Activated effector memory CD4-positive, alpha-beta T cell treated with Interleukin-2 at 50 U/mL for 16 hours (primary cell): ENCODE measurements at regions not wholly inside any gene's neighbourhood (a gene's known extent, or its start where the extent isn't known, plus 50 kb on each side); places are given as distances from the start of the nearest gene placed in this dataset.
"Not testable (repeated sequence)": the region's sequence is repeated elsewhere in the genome, so short reads cannot be mapped to it uniquely, and the experiment has no call there.

ENCODE experiments used
- DNase-seq: peaks from one replicate; pipeline ENCODE4 v3.0.0-alpha.2; 2020

DNA sequence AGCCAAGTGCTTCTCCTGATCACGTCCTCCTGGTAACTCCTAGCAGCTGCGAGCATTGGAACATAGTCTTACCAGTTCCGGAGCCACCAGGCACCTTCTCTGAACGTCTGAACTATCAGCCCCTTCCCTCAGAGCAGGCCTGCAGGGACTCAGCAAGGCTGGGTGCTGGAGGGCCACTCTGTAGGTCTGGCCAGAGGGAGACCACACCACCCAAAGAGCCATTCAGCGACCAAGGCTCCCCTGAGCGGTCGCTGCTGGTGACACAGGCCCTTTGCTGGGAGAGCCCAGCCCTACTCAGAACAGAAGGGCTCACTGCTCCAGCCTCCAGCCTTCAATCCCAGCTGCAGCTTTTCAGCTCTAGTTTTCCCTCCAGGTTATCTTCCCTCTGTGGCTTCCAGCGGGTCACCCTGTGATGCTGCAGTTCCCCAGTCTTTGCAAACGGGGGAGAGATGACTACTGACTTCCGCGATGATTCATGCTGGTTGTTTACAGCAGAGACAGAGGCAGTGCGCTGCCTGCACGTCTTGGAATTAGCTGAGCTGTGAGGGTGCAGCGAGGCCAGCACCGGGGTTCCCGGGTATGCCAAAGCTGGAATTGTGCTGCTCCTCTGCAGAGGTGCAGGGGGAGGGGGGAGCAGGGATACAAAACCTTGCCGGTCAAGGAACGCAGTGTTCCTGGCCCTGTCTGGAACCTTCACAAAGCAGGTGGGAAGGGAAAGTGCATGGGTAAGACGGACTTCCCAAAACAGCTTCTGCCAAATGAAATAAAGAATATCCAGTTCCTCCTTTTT, 161.4 kb downstream of the LY86 start:
- DNase-seq, result no peak

GRCh38 chr6:6750594-6751265, 162.2 kb downstream of the LY86 start:
- DNase-seq, result no peak

DNA sequence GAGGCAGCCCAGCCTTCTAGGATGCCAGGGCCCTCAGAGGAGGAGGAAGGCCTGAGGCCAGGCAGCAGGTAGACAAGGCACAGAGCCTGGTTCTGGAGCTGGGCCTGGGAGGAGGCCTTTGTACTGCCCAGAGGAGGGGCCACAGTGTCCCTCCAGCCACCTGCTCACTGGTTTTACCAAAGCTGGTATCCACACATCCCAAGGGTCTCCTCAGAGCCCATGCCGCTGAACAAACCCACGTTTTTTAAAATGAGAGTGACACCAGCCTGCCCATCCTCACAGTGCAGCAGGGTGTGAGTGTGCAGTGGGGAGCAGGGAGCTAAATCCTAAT, 162.7 kb downstream of the LY86 start:
- DNase-seq, result no peak

- no peak for DNase-seq
Measured at GRCh38 chr6:6751619-6752023, 163.1 kb downstream of the LY86 start.

DNA sequence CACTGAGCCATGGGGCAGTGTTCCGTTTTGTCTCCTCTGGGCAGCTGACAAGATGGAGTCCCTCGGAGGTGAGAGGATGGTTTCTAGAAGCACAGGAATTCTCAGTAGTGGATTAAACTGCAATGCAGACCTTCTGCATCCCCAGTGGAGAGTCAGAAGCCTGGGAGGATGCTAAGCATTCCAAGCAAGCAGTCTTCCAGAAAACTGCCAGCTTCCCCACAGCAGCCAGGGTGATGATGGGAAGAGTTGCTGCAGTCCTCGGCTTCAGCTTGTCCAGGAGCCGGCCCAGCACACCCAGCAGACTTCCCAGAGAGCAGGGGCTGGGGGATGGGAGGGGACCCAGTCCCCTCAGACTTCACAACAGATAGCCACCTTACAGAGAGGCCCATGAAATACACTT, 163.6 kb downstream of the LY86 start:
- DNase-seq, result no peak

DNA sequence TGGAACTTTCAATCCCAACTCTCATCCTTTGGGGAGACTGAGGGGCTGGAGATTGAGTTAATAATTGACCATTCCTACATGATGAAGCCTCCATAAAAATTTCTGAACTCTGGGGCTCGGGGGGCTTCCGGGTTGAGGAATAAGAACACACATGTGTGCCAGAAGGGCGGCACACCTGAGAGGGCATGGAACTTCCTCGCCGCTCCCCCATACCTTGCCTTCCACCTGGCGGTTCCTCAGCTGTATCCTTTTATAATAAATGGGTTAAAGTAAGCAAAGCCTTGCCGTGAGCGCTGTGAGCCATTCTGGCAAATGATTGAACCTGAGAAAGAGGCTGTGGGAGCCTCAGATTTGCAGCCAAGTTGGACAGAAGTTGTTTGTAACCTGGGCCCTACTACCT, 164.8 kb downstream of the LY86 start:
- DNase-seq, result no peak

GRCh38 chr6:6756526-6756925, 168.0 kb downstream of the LY86 start:
- DNase-seq, result no peak

- DNase-seq, result no peak
Measured at GRCh38 chr6:6758546-6758914, 170.0 kb downstream of the LY86 start.

GRCh38 chr6:6758915-6759654, 170.6 kb downstream of the LY86 start:
- no peak for DNase-seq

DNA sequence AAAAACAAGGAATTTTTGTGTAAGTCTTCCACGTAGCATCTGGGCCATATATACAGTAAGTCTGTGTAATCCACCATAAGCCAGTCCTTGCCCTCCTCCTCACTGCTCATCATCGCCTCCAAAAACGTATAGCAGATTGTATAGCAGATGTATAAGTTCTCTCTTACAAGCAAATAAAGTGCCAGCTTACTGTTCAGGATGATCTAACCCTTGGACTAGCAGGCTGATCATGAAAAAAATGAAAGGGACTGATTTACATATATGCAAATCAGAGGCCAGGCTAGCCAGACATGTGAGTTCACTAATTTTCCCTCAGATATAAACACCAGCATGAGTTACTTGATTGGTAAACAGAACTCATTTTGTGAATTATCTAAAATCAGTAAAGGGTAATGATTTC, 171.5 kb downstream of the LY86 start:
- DNase-seq, result no peak

DNA sequence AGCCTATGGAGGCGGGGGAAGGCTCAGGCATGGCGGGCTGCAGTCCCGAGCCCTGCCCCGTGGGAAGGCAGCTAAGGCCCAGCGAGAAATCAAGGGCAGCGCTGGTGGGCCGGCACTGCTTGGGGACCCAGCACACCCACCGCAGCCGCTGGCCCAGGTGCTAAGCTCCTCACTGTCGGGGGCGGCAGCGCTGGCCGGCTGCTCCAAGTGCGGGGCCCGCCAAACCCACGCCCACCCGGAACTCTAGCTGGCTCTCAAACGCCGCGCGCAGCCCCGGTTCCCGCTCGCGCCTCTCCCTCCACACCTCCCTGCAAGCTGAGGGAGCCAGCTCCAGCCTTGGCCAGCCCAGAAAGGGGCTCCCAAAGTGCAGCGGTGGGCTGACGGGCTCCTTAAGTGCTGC, 174.0 kb downstream of the LY86 start:
- not testable (repeated sequence) for DNase-seq

DNA sequence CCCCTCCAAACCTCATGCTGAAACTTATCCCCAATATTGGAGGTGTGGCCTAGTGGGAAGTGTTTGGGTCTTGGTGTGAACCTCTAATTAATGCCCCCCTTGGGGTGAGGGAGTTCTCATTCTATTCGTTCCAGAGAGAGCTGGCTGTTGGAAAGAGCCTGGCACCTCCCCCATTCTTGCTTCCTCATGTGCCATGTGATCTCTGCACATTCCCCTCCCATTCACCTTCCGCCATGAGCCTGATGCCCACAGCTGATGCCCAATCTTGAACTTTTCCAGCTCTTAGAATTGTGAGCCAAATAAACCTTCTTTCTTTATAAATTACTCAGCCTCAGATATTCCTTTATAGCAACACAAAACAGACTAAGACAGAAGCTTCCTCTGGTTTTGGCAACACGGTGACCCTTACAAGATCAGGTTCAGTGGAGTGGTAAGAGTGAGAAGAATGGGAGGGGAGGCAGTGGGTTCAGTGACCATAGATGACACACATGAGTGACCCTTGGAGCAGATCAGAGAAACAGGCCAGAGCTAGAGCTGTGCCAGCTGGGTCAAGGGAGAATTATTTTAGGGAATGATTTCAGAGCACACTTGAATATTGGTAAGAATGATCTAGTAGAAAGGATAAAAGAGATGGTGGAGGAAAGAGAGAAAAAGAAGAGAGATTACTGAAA, 176.4 kb downstream of the LY86 start:
- no peak for DNase-seq

DNA sequence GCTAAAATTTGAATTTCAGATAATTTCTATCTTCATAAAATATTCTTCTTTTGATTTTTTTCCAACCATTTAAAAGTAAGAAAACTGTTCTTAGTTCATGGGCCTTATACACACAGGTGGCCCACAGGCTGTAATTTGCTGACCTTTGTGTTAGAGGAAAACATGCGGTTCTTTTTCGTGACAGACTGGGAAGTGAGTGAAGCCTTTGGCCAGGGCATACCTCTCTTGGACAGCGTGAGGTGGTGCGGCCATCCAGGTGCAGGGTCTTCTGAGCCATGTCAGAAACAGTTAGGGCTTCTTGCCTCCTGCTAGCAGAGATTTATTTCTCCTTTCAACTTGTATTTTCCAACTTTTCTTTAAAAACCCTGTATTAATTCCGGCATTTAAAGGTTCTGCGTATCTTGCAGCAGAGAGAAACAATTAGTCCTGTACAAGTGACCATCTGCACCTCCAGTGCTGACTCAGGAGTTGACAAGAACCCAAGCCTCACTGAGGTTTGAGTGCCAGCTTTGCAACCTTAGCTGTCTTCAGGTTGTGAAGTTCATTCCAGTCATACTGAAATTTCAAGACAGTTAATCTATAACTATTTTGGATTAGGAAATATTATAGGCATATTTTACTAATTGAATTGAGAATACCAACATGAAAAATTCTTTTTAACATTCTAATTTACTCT, 177.8 kb downstream of the LY86 start:
- no peak for DNase-seq

GRCh38 chr6:6769466-6769865, 180.9 kb downstream of the LY86 start:
- no peak for DNase-seq

DNA sequence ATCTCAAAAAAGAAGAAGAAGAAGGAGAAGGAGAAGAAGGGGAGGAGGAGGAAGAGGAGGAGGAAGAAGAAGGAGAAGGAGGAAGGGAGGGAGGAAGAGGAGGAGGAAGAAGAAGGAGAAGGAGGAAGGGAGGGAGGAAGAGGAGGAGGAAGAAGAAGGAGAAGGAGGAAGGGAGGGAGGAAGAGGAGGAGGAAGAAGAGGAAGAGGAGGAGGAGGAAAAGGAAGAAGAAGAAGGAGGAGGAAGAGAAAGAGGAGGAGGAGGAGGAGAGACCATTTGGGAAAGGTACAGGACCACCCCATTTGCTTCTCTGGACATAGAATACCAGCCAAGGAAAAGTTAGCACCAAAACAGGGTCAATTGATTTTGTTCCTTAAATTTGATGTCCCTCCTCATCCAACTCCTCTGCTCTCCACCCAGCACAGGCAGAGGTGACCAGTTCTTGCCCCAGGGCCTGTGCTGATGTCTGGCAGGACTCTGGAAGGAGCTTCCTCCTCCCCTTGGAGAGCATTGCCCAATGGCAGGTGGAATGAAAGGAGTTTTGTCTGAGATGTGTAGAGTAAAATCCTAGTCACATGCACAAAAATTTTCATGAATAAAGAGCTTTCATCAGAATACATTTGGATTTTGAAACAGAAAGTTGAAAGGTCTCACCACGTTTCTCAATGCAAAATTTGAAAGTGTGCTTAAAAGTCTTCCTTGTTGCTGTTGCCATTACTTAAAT, 182.9 kb downstream of the LY86 start:
- DNase-seq, result no peak

- no peak for DNase-seq
Measured at GRCh38 chr6:6771964-6772363, 183.4 kb downstream of the LY86 start.

GRCh38 chr6:6772751-6773150, 184.2 kb downstream of the LY86 start:
- DNase-seq, result no peak

- no peak for DNase-seq
Measured at GRCh38 chr6:6775074-6775473, 186.6 kb downstream of the LY86 start.

DNA sequence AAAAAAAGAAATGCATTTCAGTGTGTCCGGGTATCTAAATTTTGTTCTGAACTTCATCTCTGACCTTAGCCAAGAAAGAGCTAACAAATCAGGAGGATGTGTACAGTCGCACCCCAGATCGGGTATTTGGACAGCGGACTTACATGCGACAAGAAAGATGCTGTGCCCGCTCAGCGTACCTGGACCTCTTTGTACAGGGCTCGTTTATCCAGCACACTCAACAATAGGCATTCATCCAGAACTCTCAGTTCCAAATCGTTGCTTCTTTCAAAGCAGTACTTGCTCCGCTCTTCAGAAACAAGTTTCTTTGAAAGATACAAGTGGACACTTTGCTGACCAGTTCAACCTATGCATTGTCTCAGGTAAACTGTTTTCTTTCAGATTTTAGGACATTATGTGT, 191.7 kb downstream of the LY86 start:
- DNase-seq, result no peak

GRCh38 chr6:6781172-6781872, 192.8 kb downstream of the LY86 start:
- DNase-seq, result no peak

- no peak for DNase-seq
Measured at GRCh38 chr6:6781873-6782227, 193.3 kb downstream of the LY86 start.

DNA sequence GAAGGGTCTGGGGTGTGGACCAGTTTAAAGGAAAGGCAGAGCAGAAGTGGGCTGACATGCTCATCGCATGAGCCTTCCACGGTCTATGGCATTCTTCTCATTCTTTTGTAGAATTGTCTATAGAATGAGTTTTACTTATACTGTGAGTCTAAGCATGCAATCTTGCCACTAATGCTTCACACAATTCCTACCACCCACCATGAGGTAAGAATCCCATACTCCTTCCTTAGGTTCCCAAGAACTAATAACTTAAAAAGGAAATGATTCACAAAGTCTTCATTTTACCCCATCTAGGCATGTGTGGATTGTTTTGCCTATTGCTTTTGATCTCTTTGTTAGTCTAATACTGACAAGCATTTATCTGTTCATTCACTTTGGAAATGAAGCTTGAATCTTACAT, 195.2 kb downstream of the LY86 start:
- no peak for DNase-seq
